Right atrium auricular region (tissue), 2 donors: ENCODE measurements at regions not wholly inside any gene's neighbourhood (a gene's known extent, or its start where the extent isn't known, plus 50 kb on each side); places are given as distances from the start of the nearest gene placed in this dataset.
"Not testable (repeated sequence)": the region's sequence is repeated elsewhere in the genome, so short reads cannot be mapped to it uniquely, and the experiment has no call there.

Experiments
- DNase-seq: peaks from one replicate; pipeline ENCODE4 v3.0.0-alpha.2; 2019; ENCODE audit warnings: low spot score
- H3K27ac ChIP-seq, 2 donors: fragments of 200-600 bp; sonication (generic); 1 replicate in 1 of 2; 2 replicates in 1 of 2; pipeline ENCODE4 v1.5.1; 2016 to 2019
- H3K27me3 ChIP-seq, 2 donors: fragments of 200-600 bp; sonication (generic); one replicate each; pipeline versions ENCODE4 v1.5.1 to v1.6.0; 2017 to 2019
- H3K36me3 ChIP-seq: fragments of 200-600 bp; sonication (generic); one replicate; pipeline ENCODE4 v1.5.1; 2016
- H3K4me1 ChIP-seq, 2 donors: fragments of 200-600 bp; sonication (generic); one replicate each; pipeline versions ENCODE4 v1.5.1 to v1.6.0; 2017 to 2019
- H3K4me3 ChIP-seq, 2 donors: fragments of 200-600 bp; sonication (generic); 1 replicate in 1 of 2; 2 replicates in 1 of 2; pipeline ENCODE4 v1.5.1; 2017 to 2019; ENCODE audit warnings: mild to moderate bottlenecking in 1 of 2, moderate library complexity in 1 of 2
- H3K9me3 ChIP-seq, 2 donors: fragments of 200-600 bp; sonication (generic); one replicate each; pipeline ENCODE4 v1.5.1; 2019
- CTCF ChIP-seq, 2 donors: fragments of 200-600 bp; sonication (generic); IDR thresholded peaks; one replicate each; pipeline ENCODE4 v1.5.1; 2019; ENCODE audit warnings: antibody characterized with exemption in 2 of 2

DNA sequence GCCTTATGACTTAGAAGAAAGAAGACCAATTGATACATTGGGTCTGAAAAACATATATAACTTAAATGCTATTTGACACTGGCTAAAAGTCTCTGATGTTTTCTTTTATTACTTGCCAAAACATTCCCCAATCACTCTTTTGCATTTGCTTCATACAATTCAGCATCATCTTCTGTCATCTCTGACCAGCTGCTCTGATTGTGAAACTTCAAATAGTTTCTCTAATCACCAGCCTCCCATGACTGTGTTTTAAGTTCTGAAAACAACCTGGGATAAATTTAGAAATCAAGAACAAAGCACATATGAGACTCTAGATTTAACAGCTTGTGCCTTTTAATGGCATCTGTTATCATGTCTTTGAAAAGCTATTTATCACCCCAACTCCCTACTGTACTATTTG lies 208.4 kb upstream of the KCND2 start:
- H3K4me1 ChIP-seq, result no peaks in the 10 kb centered on the region
- H3K27ac ChIP-seq, result no peak overlapping the region
- no peak overlapping the region for H3K4me3 ChIP-seq
- H3K9me3 ChIP-seq, result no peaks in the 10 kb centered on the region
- DNase-seq, result no peak
- H3K36me3 ChIP-seq, result no peaks in the 10 kb centered on the region
- no peak for TF ChIP-seq CTCF (IDR thresholded peaks at IDR 0.05)
- H3K27me3 ChIP-seq, result no peaks in the 10 kb centered on the region

DNA sequence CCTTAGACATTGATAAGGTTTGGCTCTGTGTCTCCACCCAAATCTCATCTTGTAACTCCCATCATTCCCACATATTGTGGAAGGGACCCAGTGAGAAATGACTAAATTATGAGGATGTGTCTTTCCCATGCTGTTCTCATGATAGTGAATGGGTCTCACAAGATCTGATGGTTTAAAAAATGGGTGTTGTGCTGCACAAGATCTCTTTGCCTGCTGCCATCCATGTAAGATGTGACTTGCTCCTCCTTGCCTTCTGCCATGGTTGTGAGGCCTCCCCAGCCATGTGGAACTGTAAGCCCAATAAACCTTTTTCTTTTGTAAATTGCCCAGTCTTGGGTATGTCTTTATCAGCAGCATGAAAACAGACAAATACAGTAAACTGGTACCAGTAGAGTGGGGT lies 206.1 kb upstream of the KCND2 start:
- not testable (repeated sequence) for H3K27me3 ChIP-seq, H3K27ac ChIP-seq, H3K4me3 ChIP-seq, H3K9me3 ChIP-seq, H3K4me1 ChIP-seq, H3K36me3 ChIP-seq, DNase-seq

DNA sequence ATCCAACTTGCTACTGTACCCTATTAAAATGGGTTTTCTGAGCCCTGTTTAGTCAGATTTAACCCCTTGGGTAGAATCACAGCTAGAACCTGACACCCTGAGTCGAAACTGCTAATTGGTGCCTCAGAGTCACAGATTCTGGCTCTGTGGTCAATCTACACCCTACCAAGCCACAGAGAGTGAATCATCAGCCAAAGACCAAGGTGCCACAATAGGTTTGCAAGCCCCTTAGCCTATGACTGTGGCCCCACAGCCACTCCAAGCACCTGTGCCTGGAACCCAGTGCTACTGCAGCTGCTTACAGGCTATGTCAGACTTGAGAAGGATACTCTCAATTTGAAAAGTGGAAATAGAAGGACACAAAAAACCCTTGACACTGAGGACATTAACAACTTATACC lies 202.8 kb upstream of the KCND2 start:
- no peak for TF ChIP-seq CTCF (IDR thresholded peaks at IDR 0.05)
- no peaks in the 10 kb centered on the region for H3K4me1 ChIP-seq

DNA sequence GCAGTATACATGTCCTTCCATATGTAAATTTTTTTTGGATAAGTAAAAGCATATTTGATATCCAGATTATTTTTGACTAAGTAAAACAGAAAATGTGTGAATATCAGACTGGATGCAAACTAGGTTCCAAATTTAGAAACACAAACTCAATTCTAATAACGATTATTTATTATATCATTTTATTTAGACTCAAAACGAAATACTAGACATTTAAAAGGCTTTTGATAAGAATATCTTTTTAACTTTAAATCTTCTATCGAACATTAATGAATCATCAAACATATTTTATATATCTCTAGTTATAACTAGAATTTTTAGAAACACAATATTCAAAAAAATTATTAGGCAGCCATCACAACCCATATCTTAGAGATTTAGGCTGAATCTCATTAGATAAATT lies 195.2 kb upstream of the KCND2 start:
- Histone ChIP-seq H3K27me3 (no peaks in the 10 kb centered on the region), H3K4me1 (no peaks in the 10 kb centered on the region), H3K36me3 (no peaks in the 10 kb centered on the region), H3K4me3 (no peak overlapping the region), H3K9me3 (peaks cover 0 to 7% of the 10 kb centered on the region in 2 donors), H3K27ac (no peak overlapping the region)
- no peak for DNase-seq
- TF ChIP-seq CTCF (IDR thresholded peaks at IDR 0.05), result no peak

More for the DNA sequence above, 202.8 kb upstream of the KCND2 start:
- Histone ChIP-seq H3K9me3 (peaks cover 0 to 7% of the 10 kb centered on the region in 2 donors), H3K36me3 (no peaks in the 10 kb centered on the region), H3K27me3 (no peaks in the 10 kb centered on the region), H3K4me3 (no peak overlapping the region), H3K27ac (no peak overlapping the region)
- DNase-seq, result no peak

- Histone ChIP-seq H3K27ac (no peak overlapping the region), H3K4me3 (no peak overlapping the region), H3K9me3 (peaks cover 0 to 4% of the 10 kb centered on the region in 2 donors), H3K4me1 (no peaks in the 10 kb centered on the region), H3K36me3 (no peaks in the 10 kb centered on the region), H3K27me3 (no peaks in the 10 kb centered on the region)
- DNase-seq, result no peak
- no peak for TF ChIP-seq CTCF (IDR thresholded peaks at IDR 0.05)
Observed at GRCh38 chr7:120079022-120079421, 194.0 kb upstream of the KCND2 start.

- Histone ChIP-seq H3K9me3 (no peaks in the 10 kb centered on the region), H3K4me3 (no peak overlapping the region), H3K4me1 (no peaks in the 10 kb centered on the region), H3K27ac (no peak overlapping the region), H3K36me3 (no peaks in the 10 kb centered on the region), H3K27me3 (no peaks in the 10 kb centered on the region)
- TF ChIP-seq CTCF (IDR thresholded peaks at IDR 0.05), result no peak
- DNase-seq, result no peak
Observed at GRCh38 chr7:120079704-120080103, 193.3 kb upstream of the KCND2 start.

GRCh38 chr7:120086468-120086867 lies 186.5 kb upstream of the KCND2 start:
- H3K27me3 ChIP-seq, H3K36me3 ChIP-seq, H3K27ac ChIP-seq, H3K9me3 ChIP-seq, H3K4me3 ChIP-seq, DNase-seq, H3K4me1 ChIP-seq: not testable (repeated sequence)
